ENCODE measurements at regions not wholly inside any gene's neighbourhood (a gene's known extent, or its start where the extent isn't known, plus 50 kb on each side); places are given as distances from the start of the nearest gene placed in this dataset.

DNA sequence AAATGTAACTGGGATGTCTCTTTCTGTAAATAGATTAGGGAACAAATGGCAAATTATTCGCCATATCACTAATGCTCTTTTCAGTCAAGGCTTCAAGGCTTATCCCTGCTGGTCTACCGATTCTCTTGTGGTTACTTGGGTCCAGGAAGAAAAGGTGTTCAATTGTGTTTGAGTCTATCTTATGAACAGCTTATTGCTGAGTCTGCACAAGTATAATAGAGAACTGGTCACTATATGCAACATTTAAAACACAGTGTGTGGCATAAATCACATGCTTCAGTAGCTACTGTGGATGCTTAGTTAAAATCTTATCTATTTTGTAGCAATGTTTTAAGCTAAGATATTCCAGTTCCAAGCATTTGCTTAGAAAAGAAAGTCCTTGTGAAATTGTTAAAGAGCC is 274.2 kb upstream of the FAM174A start:
- TF ChIP-seq POLR2A (IDR thresholded peaks at IDR 0.05) = no peak
- TF ChIP-seq, protein P1, sequence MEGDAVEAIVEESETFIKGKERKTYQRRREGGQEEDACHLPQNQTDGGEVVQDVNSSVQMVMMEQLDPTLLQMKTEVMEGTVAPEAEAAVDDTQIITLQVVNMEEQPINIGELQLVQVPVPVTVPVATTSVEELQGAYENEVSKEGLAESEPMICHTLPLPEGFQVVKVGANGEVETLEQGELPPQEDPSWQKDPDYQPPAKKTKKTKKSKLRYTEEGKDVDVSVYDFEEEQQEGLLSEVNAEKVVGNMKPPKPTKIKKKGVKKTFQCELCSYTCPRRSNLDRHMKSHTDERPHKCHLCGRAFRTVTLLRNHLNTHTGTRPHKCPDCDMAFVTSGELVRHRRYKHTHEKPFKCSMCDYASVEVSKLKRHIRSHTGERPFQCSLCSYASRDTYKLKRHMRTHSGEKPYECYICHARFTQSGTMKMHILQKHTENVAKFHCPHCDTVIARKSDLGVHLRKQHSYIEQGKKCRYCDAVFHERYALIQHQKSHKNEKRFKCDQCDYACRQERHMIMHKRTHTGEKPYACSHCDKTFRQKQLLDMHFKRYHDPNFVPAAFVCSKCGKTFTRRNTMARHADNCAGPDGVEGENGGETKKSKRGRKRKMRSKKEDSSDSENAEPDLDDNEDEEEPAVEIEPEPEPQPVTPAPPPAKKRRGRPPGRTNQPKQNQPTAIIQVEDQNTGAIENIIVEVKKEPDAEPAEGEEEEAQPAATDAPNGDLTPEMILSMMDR (IDR thresholded peaks at IDR 0.05) = no peak
